ENCODE measurements at regions not wholly inside any gene's neighbourhood (a gene's known extent, or its start where the extent isn't known, plus 50 kb on each side); places are given as distances from the start of the nearest gene placed in this dataset.
"Not testable (repeated sequence)": the region's sequence is repeated elsewhere in the genome, so short reads cannot be mapped to it uniquely, and the experiment has no call there.

- DNase-seq (ENCODE audit: low read depth): no peak
These were observed 1038.8 kb upstream of the EPHA6 start for GRCh38 chr3:95775486-95776094.

DNA sequence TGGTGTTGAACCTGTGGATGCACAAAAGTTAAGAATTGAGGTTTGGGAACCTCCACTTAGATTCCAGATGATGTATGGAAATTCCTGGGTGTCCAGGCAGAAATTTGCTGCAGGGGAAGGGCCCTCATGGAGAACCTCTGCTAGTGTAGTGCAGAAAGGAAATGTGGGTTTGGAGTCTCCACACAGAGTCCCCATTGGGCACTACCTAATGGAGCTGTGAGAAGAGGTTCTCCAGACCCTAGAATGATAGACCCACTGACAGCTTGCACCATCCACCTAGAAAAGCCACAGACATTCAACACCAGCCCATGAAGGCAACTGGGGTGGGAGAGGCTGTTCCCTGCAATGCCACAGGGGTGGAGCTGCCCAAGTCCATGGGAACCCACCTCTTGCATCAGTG lies 1032.8 kb upstream of the EPHA6 start:
- DNase-seq (ENCODE audit: low read depth): no peak

DNA sequence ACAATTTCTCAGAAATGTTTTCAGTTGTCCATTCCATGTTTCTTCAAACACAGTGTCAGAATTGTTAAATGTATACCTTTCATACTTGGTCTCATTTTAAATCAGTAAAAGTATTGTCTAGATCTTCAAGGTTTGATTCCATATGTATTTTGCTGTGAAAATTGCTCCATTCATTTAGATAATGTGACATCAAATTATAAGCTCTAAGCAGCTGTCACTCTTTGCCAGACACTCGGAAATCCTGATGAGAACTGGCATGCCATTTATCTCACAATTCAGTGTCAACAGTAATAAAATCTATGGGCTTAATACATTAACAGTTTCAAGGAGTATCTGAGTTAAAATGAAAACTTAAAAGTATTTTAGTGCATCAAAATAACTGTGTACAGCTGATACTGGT lies 1025.3 kb upstream of the EPHA6 start:
- no peak for DNase-seq (ENCODE audit: low read depth)

- DNase-seq (ENCODE audit: low read depth): no peak
These were observed 1017.3 kb upstream of the EPHA6 start for GRCh38 chr3:95797081-95797480.

GRCh38 chr3:95798628-95799027 lies 1015.8 kb upstream of the EPHA6 start:
- DNase-seq (ENCODE audit: low read depth): no peak

DNA sequence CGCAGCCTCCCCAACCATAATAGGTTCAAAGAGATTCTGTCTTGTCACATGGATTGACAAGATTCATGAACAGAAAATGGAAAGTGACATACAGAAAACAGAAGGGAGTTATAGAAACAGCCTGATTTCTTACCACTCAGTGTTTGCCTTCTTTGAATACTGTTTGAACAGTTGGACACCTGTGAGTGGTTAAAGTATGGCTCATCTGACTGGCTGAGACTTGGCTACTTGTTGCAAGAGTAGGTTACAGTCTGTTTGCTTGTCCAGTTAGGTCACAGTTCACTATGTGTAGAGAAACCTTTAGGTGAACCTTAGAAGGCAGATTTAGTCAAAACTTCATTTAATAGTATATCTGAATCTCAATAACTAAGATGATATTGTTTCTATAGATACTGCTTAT lies 1003.9 kb upstream of the EPHA6 start:
- no peak for DNase-seq (ENCODE audit: low read depth)

DNA sequence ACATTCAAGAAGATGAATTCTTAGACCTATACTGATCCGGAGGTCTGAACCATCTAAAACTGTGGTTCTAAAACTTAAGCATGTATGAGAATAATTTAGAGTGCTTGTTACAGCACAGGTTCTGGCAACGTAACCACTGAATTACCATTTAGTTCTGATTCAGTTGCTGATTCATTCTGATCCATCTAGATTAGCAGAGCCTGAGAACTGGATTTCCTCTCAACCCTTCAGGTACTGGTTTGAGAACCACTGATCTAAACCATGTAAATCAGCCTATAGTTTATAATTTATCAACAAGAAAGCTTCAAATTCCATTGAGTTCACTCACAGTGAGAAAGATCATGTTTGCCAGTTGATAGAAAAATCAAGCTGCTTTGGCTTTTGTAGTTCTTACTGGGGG lies 1001.1 kb upstream of the EPHA6 start:
- DNase-seq (ENCODE audit: low read depth): no peak

GRCh38 chr3:95815828-95816227 lies 998.6 kb upstream of the EPHA6 start:
- no peak for DNase-seq (ENCODE audit: low read depth)

DNA sequence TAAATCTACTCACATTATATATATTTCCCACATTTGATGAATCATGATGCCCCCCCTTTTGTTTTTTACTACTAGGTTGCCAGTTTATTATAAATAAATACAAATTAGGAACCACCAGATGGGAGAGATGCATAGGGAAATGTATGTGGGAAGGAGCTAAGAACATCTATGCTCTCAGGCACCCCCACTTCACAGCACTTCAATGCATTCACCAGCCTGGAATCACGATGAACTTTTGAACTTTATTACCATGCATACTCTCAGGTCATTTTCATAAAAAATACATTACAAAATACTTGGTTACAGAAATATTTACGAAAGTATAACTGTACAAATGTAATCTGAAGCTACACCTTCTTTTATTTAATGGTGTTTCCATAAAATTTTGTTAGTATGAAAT lies 988.0 kb upstream of the EPHA6 start:
- DNase-seq (ENCODE audit: low read depth): no peak

DNA sequence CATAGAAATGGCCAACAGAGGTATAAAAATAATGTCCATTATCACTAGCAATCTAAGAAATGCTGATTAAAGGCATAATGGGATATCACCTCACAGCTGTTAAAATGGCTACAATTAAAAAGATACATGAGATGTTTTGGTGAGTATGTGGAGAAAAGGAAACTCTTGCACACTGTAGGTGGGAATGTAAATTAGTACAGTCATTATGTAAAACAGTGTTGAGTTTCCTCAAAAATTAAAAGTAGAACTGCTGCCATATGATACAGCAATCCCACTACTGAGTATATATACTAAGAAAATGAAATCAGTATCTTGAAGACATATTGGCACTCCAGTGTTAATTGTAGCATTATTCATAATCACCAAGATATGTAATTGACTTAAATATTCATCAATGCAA lies 982.2 kb upstream of the EPHA6 start:
- no peak for DNase-seq (ENCODE audit: low read depth)

DNA sequence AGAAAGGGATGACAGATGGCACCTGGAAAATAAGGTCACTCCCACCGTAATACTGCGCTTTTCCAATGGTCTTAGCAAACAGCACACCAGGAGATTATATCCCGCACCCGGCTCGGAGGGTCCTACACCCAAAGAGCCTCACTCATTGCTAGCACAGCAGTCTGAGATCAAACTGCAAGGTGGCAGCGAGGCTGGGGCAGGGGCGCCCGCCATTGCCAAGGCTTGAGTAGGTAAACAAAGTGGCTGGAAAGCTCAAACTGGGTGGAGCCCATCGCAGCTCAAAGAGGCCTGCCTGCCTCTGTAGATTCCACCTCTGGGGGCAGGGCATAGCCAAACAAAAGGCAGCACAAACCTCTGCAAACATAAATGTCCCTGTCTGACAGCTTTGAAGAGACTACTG lies 953.8 kb upstream of the EPHA6 start:
- DNase-seq (ENCODE audit: low read depth): not testable (repeated sequence)

DNA sequence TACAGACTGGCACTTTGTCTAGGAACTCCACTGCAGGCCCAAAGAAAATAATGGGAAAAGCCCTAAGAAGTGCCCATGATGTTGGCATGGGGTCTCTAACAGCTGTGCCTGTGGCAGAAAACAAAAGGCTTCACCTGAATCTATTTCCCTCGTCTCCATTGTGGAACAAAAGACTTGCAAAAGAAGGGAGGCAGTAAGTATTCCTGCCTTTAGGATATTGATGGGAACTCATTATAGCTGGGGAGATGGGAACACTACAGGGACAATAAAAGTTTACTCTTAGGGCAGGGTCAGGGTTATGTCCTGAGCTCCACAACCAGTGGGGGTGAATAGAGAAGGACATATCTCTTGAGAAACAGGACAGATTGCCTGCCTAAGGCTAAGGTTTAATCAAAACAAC lies 930.6 kb upstream of the EPHA6 start:
- no peak for DNase-seq (ENCODE audit: low read depth)

GRCh38 chr3:95886616-95887015 lies 927.8 kb upstream of the EPHA6 start:
- DNase-seq (ENCODE audit: low read depth): no peak

GRCh38 chr3:95887114-95887513 lies 927.3 kb upstream of the EPHA6 start:
- no peak for DNase-seq (ENCODE audit: low read depth)

- DNase-seq (ENCODE audit: low read depth): no peak
These were observed 919.6 kb upstream of the EPHA6 start for GRCh38 chr3:95894820-95895219.

- no peak for DNase-seq (ENCODE audit: low read depth)
These were observed 914.9 kb upstream of the EPHA6 start for GRCh38 chr3:95899494-95899893.

- no peak for DNase-seq (ENCODE audit: low read depth)
These were observed 914.5 kb upstream of the EPHA6 start for GRCh38 chr3:95899911-95900310.

DNA sequence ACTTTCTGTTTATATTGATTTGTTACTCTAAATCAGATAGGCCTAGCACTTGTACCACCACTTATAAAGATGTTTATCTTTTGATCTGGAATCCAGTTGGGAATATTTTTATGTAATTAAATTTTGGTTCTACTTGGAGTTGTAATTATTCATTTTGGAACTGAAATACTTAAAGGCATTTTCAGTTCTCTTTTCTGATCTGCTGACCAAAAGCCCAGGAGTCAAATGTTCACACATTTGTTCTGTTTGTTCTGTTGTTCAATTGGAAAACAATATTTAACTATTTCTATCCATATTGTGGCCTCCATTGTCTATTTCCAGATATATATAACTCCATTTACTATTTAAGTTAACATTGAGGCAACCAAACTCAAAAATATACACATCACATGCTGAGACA lies 912.4 kb upstream of the EPHA6 start:
- no peak for DNase-seq (ENCODE audit: low read depth)

GRCh38 chr3:95905182-95905581 lies 909.2 kb upstream of the EPHA6 start:
- DNase-seq (ENCODE audit: low read depth): no peak

DNA sequence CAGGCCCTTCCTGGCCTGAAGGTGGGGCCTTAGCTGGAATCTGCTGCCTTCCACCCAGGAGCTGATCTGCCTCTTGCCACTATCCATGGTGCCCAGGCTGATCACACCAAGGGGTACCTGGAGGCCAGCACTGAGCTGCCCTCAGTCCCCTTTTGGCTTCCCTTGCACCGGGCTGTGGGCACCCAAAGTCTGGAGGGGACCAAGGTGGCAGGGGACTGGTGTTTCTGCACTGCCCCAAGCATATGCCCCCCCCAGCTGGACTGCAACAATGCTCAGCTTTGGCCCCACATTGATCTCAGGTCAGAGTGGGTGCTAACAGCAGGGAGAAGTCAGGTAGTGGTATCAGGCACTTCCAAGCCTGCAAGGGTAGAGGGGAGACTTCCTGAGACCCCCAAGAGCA lies 902.6 kb upstream of the EPHA6 start:
- DNase-seq (ENCODE audit: low read depth): no peak

- DNase-seq (ENCODE audit: low read depth): no peak
These were observed 890.7 kb upstream of the EPHA6 start for GRCh38 chr3:95923496-95924210.

DNA sequence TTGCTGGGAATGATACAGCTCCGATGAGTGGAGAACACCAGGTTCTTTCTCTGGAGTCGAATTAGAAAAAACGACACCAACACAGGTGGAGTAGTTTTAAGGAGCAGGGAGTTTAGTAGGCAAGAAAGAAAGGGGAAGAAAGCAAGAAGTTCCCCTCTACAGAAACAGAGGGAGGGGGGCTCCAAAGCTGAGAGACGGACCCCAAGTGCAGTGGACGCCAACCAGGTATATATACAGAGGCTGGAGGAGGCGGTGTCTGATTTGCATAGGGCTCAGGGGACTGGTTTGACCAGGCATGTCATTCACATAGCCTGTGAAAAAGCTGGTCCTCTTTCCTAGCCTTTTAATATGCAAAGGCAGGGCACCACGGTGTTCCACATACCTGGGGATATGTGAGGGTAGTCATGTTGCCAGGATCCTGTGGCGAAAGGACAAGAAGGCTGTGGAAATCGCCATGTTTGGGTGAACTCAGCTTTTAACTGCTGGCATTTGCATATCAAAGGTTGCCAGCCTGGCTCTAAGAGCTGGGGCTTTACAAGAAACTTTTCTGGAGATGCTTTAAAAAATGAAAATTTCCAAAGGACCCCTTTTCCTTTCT lies 887.4 kb upstream of the EPHA6 start:
- DNase-seq (ENCODE audit: low read depth): no peak

DNA sequence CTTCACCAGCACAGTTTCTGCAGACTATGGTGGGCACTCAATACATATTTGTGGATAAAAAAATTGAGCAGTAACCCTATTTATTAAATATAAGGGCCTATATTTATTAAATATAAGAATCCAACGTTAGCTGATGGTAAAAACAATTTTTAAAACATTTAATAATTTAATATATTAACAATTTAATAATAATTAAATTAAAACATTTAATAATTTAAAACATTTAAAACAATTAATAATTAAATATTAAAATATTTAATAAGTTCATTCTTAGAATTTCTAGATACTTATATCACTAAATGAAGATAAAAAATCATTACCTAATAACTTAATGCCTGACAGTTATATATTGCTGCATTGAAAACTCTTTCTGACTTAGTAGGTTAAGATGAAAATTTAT lies 880.2 kb upstream of the EPHA6 start:
- DNase-seq (ENCODE audit: low read depth): no peak
